DOHH2 (cell line): ENCODE measurements at regions not wholly inside any gene's neighbourhood (a gene's known extent, or its start where the extent isn't known, plus 50 kb on each side); places are given as distances from the start of the nearest gene placed in this dataset.

ENCODE experiments used
- H3F3A ChIP-seq: fragments of 200-600 bp; sonication (generic), shearing (Covaris generic); 2 replicates; pipeline ENCODE4 v1.6.0; 2016; ENCODE audit warnings: antibody characterized with exemption, mild to moderate bottlenecking; ENCODE audit not compliant: control insufficient read depth, insufficient read depth
- H3K27ac ChIP-seq: fragments of 200-600 bp; sonication (generic); 2 replicates; pipeline ENCODE4 v1.5.1; 2014; ENCODE audit warnings: low read depth, mild to moderate bottlenecking, low read length, moderate library complexity
- H3K27me3 ChIP-seq: fragments of 200-600 bp; sonication (generic); 2 replicates; pipeline ENCODE4 v1.6.1; 2014; ENCODE audit warnings: mild to moderate bottlenecking, low read length, mixed read lengths; ENCODE audit not compliant: control insufficient read depth
- H3K36me3 ChIP-seq: fragments of 200-600 bp; sonication (generic); 2 replicates; pipeline ENCODE4 v1.6.1; 2014; ENCODE audit warnings: mild to moderate bottlenecking, low read length, moderate library complexity, mixed read lengths; ENCODE audit not compliant: control insufficient read depth
- H3K4me1 ChIP-seq: fragments of 200-600 bp; sonication (generic); 2 replicates; pipeline ENCODE4 v1.6.1; 2014; ENCODE audit warnings: mild to moderate bottlenecking, low read length, mixed read lengths; ENCODE audit not compliant: control insufficient read depth
- H3K4me2 ChIP-seq: fragments of 200-600 bp; sonication (generic); 2 replicates; pipeline ENCODE4 v1.6.0; 2014; ENCODE audit warnings: mild to moderate bottlenecking, low read length, moderate library complexity
- H3K4me3 ChIP-seq: fragments of 200-600 bp; sonication (generic); 2 replicates; pipeline ENCODE4 v1.5.1; 2014; ENCODE audit warnings: mild to moderate bottlenecking, low read length, mixed read lengths
- H3K79me2 ChIP-seq: fragments of 200-600 bp; sonication (generic); 2 replicates; pipeline ENCODE4 v1.6.1; 2014; ENCODE audit warnings: mild to moderate bottlenecking, low read length, mixed read lengths; ENCODE audit not compliant: control insufficient read depth
- H3K9me2 ChIP-seq: fragments of 200-600 bp; sonication (generic); replicated peaks from 2 replicates; pipeline ENCODE4 v1.6.1; 2014; ENCODE audit warnings: mild to moderate bottlenecking, low read length, mixed read lengths; ENCODE audit not compliant: control insufficient read depth
- H3K9me3 ChIP-seq: fragments of 200-600 bp; sonication (generic); 2 replicates; pipeline ENCODE4 v1.6.1; 2014; ENCODE audit warnings: antibody characterized with exemption, low read length, mixed read lengths; ENCODE audit not compliant: control insufficient read depth, insufficient read depth
- H4K20me1 ChIP-seq: fragments of 200-600 bp; sonication (generic); 2 replicates; pipeline ENCODE4 v1.6.0; 2014; ENCODE audit warnings: low read depth, mild to moderate bottlenecking, antibody characterized with exemption, low read length, moderate library complexity; ENCODE audit not compliant: control insufficient read depth, insufficient read depth
- EZH2phosphoT487 ChIP-seq: fragments of 200-600 bp; sonication (generic); IDR thresholded peaks from 2 replicates; pipeline ENCODE4 v1.6.1; 2017; ENCODE audit warnings: borderline replicate concordance, mild to moderate bottlenecking, antibody characterized with exemption, low read length, moderate library complexity, mixed read lengths
- TF ChIP-seq, protein P1 (sequence below): fragments of 200-600 bp; sonication (generic); IDR thresholded peaks from one replicate; pipeline ENCODE4 v1.5.1; 2014; ENCODE audit warnings: antibody characterized with exemption, mild to moderate bottlenecking, low read depth, low read length; ENCODE audit not compliant: poor library complexity, severe bottlenecking

GRCh38 chr16:86657972-86658371, 79.6 kb downstream of the FOXL1 start:
- Histone ChIP-seq H3K9me2 (no peaks in the 10 kb centered on the region), H3K9me3 (no peaks in the 10 kb centered on the region), H3K27ac (no peak overlapping the region), H3K36me3 (no peaks in the 10 kb centered on the region), H4K20me1 (no peaks in the 10 kb centered on the region), H3K27me3 (no peaks in the 10 kb centered on the region), H3K4me2 (no peak overlapping the region), H3F3A (no peaks in the 10 kb centered on the region), H3K4me3 (no peak overlapping the region), H3K4me1 (no peaks in the 10 kb centered on the region), H3K79me2 (no peaks in the 10 kb centered on the region)
- no peak for TF ChIP-seq EZH2phosphoT487
- TF ChIP-seq, protein P1, sequence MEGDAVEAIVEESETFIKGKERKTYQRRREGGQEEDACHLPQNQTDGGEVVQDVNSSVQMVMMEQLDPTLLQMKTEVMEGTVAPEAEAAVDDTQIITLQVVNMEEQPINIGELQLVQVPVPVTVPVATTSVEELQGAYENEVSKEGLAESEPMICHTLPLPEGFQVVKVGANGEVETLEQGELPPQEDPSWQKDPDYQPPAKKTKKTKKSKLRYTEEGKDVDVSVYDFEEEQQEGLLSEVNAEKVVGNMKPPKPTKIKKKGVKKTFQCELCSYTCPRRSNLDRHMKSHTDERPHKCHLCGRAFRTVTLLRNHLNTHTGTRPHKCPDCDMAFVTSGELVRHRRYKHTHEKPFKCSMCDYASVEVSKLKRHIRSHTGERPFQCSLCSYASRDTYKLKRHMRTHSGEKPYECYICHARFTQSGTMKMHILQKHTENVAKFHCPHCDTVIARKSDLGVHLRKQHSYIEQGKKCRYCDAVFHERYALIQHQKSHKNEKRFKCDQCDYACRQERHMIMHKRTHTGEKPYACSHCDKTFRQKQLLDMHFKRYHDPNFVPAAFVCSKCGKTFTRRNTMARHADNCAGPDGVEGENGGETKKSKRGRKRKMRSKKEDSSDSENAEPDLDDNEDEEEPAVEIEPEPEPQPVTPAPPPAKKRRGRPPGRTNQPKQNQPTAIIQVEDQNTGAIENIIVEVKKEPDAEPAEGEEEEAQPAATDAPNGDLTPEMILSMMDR = no peak

- no peaks in the 10 kb centered on the region for H3K9me3 ChIP-seq
- no peak overlapping the region for H3K27ac ChIP-seq
- TF ChIP-seq EZH2phosphoT487 = no peak
- TF ChIP-seq, protein P1 = no peak
Measured at GRCh38 chr16:86660623-86661022, 82.3 kb downstream of the FOXL1 start.

GRCh38 chr16:86661706-86662105, 83.4 kb downstream of the FOXL1 start:
- no peak for TF ChIP-seq EZH2phosphoT487
- TF ChIP-seq, protein P1 = no peak
- no peaks in the 10 kb centered on the region for H3K27me3 ChIP-seq
- H3K79me2 ChIP-seq = no peaks in the 10 kb centered on the region

More at GRCh38 chr16:86660623-86661022, 82.3 kb downstream of the FOXL1 start:
- Histone ChIP-seq H3K79me2 (no peaks in the 10 kb centered on the region), H3K4me3 (no peak overlapping the region), H3K4me1 (no peaks in the 10 kb centered on the region), H4K20me1 (no peaks in the 10 kb centered on the region), H3K4me2 (no peak overlapping the region), H3F3A (no peaks in the 10 kb centered on the region), H3K27me3 (no peaks in the 10 kb centered on the region), H3K36me3 (no peaks in the 10 kb centered on the region), H3K9me2 (no peaks in the 10 kb centered on the region)

More at GRCh38 chr16:86661706-86662105, 83.4 kb downstream of the FOXL1 start:
- Histone ChIP-seq H3K4me3 (no peak overlapping the region), H4K20me1 (no peaks in the 10 kb centered on the region), H3K36me3 (no peaks in the 10 kb centered on the region), H3K4me1 (no peaks in the 10 kb centered on the region), H3K4me2 (no peak overlapping the region), H3K9me2 (no peaks in the 10 kb centered on the region), H3F3A (no peaks in the 10 kb centered on the region), H3K9me3 (no peaks in the 10 kb centered on the region), H3K27ac (no peak overlapping the region)
